HG03097 (cell line): ENCODE measurements at regions not wholly inside any gene's neighbourhood (a gene's known extent, or its start where the extent isn't known, plus 50 kb on each side); places are given as distances from the start of the nearest gene placed in this dataset.

Source experiments
- ATAC-seq: cut with Tn5 transposase; IDR thresholded peaks from one replicate; pipeline ENCODE4 v1.9.1; 2021; ENCODE audit not compliant: unreplicated experiment, low FRiP score

- no peak for ATAC-seq
Observed at GRCh38 chr21:43333298-43334062, 93.5 kb downstream of the SIK1 start.

GRCh38 chr21:43332861-43333297 is 94.1 kb downstream of the SIK1 start:
- ATAC-seq, result no peak

GRCh38 chr21:43331962-43332828 is 94.7 kb downstream of the SIK1 start:
- no peak for ATAC-seq

GRCh38 chr21:43331111-43331961 is 95.6 kb downstream of the SIK1 start:
- ATAC-seq, result no peak

DNA sequence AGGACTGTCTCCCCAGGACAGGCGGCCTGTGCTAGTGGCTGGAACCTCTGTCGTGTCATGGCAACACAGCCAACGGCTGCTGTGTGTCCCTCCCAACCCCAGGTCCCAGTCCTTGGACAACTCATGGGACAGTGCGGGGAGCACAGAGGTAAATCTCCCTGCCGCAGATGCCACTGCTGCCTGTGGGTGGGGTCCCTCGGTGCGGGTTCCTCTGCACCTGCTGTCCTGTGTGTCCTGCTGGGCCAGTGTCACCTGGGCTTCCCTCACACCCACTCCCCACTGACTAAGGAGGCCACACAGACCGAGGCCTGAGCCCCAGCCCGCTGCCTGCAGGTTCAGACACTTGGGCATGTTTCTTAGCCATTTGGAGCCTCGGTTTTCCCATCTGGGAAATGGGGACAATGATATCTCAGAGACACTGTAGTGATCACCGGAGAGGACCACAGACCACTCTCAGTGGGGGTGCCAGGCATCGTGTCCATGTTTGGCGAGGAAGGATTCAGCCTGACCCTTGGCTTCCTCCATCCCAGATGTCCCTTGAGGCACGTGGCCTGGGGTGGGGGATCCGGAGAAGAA is 96.5 kb downstream of the SIK1 start:
- ATAC-seq, result no peak

- ATAC-seq, result no peak
Observed at GRCh38 chr21:43329711-43330269, 97.1 kb downstream of the SIK1 start.

GRCh38 chr21:43328958-43329691 is 97.8 kb downstream of the SIK1 start:
- no peak for ATAC-seq

DNA sequence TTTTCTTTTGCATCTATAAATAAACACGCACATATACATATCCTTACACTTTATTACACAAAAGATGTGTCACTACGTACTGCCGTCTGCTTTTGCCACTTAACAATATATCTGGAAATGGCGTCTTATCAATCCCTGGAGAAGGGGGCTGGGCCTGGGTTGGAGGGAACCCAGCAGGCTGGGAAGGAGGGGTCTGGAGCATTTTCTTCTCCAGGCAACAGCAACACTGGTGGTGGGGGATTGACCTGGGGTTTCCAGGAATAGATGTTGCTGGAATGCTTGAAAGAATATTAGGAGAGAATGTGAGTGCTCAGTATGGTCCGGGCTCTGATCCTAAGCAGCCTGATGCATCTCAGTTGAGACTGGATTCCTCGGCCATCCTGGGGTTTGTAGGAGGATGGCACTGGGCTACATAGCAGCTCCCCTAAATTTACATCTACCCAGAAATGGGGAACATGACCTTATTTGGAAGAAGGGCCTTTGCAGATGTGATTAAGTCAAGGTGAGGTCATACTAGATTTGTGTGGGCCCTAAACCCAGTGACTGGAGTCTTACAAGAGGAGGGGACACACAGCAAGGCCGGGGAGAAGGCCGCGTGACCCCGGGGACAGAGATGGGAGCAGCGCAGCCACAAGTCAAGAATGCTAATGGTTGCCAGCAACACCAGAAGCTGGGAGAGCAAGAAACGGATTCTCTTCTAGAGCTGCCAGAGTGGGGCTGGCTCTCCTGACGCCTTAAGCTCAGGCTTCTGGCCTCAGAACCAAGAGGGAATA is 98.6 kb downstream of the SIK1 start:
- no peak for ATAC-seq

DNA sequence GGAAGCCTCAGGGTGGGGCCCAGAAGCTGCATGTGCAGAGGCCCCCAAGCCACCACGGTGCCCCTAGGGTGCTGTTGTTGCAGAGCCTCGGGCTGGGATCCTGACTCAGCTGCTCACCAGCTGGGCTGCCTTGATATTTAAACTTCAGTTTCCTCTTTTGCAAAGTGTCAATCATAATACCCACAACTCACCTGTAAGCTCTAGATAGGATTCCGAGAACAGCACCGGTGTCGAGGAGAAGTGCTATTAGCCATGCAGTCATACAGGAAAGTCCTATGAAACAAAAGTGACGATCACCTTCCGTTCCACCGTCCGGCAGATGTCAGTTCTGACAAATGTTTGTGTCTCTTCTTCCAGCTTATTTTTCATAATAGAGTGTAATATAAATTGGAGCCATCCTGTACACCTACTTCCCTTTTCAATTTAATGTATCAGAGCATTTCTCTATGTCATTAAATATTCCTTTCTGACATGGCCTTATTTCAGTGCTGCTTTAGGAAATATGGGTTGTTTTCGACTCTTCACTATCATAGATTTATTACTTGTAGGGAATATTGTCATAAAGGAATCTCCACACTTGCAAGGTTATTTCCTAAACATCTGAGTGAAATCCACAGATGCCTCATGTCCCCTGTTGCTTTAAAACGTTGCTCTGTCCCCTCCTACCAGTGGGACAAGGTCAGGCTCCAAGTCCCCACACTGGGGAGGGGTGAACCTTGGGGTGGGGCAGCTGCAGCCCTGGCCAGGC is 100.8 kb downstream of the SIK1 start:
- ATAC-seq, result no peak

DNA sequence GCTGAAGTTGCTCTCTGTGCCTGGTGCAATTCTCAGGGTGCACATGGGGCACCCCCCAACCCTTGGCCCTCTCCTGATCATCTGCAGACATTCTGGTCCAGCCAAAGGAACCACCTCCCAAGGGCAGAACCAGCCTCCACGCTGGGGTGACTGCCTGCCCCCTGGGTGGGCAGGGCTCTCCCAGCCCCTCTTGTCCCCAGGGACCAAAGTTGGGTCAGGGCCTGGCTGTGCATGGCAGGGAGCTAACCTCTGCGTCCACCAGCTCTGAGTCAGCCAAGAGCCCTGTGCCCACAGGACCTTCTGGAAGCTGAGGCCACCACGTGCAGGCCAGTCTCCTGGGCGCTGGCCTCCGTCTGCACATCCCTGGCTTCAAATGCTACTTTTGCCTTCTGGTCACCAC is 101.9 kb downstream of the SIK1 start:
- ATAC-seq, result no peak

- no peak for ATAC-seq
Observed at GRCh38 chr21:43324596-43324995, 102.3 kb downstream of the SIK1 start.

GRCh38 chr21:43323244-43324005 is 103.5 kb downstream of the SIK1 start:
- no peak for ATAC-seq

- no peak for ATAC-seq
Observed at GRCh38 chr21:43322805-43323204, 104.1 kb downstream of the SIK1 start.

DNA sequence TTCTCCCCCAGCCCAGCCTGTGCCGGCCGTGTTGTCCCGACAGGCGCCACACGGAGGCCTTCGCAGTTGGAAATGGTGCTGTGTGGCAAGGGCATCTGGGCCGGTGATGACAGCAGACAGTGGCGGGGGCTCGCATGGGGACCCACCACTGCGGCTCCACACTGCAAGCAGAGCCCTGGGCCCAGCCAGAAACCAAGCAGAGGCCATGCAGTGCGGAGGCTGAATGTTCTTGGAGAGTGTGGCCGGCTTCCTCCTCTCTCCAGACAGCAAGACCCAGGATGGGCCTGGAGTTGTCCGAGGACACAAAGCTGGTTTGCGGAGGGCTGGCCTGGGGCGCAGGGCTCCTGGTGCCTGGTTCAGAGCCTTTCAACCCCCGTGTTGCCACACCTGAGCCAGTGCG is 104.6 kb downstream of the SIK1 start:
- no peak for ATAC-seq

DNA sequence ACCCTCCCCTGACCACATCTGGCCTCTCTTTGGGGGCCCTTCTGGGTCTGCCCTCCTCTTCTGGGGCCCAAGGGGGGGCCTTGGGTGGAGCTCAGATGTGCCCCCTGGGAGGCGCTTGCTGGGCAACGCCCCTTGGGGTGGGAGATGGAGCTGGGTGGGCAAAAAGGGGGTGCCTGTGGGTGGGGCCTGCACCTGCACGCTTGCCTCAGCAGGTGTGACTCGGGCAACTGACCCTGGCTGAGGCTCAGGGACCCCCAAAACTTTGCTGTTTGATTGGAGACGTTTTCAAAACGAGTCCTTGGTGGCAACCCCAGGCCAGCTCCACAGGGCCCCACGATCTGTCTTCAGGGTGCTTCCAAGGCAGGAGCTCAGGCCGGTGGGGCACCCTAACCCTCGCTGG is 105.3 kb downstream of the SIK1 start:
- ATAC-seq, result no peak

DNA sequence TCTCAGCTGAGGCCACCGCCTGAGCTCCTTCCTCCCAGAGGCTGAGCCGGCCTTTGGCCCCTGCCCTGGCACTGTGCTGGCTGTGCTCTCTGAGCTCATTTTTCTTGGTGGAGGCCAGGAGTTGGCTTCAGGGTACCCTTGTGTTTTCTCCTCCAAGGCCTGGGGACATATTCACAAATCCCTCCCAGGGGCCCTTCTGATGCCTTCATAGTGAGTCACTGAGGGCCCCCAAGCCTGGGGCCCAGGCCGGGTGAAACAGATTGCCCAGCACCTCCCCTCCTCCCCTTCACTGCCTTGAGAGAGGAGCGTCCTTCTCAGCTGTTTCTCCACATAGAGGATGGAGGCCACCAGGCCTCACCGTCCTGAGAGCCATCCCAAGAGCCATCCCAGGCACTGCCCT is 105.8 kb downstream of the SIK1 start:
- no peak for ATAC-seq

DNA sequence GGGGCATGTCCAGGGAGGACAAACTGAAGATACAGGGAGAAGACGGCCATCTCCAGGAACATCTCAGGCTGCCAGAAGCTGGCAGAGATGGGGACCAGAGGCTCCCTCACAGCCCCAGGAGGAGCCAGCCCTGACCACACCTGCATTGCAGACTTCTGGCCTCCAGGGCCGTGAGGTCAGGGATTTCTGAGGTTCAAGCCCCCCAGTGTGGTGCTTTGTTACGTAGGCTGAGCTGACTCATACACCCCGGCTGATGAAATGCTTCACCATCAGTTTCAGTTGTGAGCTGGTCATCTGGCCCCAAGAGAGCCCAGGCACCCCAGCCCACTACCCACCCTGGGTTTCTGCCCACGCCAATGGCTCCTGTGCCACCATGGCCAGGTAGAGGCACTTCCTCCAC is 106.4 kb downstream of the SIK1 start:
- no peak for ATAC-seq
